ENCODE measurements at regions not wholly inside any gene's neighbourhood (a gene's known extent, or its start where the extent isn't known, plus 50 kb on each side); places are given as distances from the start of the nearest gene placed in this dataset.

- Histone ChIP-seq H3K27me3 (replicated peaks; ENCODE audit: insufficient read depth) (no peaks in the 10 kb centered on the region), H2AFZ (no peak overlapping the region), H4K20me1 (ENCODE audit: insufficient read depth) (no peaks in the 10 kb centered on the region), H3K4me1 (ENCODE audit: insufficient read depth) (no peaks in the 10 kb centered on the region), H3K9me3 (ENCODE audit: low read depth) (no peaks in the 10 kb centered on the region), H3K9me2 (ENCODE audit: insufficient read depth) (no peaks in the 10 kb centered on the region), H3K27ac (no peak overlapping the region), H3K9ac (no peak overlapping the region), H3K36me3 (ENCODE audit: low read depth) (no peaks in the 10 kb centered on the region), H3K4me3 (no peak overlapping the region), H3K79me2 (ENCODE audit: insufficient read depth) (no peaks in the 10 kb centered on the region), H3K4me2 (ENCODE audit: unreplicated experiment) (no peak overlapping the region), H3F3A (ENCODE audit: insufficient read depth) (no peaks in the 10 kb centered on the region)
- no peak for DNase-seq
- no peak for TF ChIP-seq EZH2phosphoT487 (IDR thresholded peaks at IDR 0.05; ENCODE audit: insufficient read depth, low read depth)
- no peak for TF ChIP-seq EZH2 (IDR thresholded peaks at IDR 0.05; ENCODE audit: insufficient read depth, poor library complexity, severe bottlenecking)
- in situ Hi-C loops (cut with MboI): no loop called here
Observed at GRCh38 chr2:167708998-167709397, 538.4 kb downstream of the STK39 start.

GRCh38 chr2:167706800-167707199 is 540.6 kb downstream of the STK39 start:
- Histone ChIP-seq H3K4me3 (no peak overlapping the region), H3K9ac (no peak overlapping the region), H3K9me2 (ENCODE audit: insufficient read depth) (no peaks in the 10 kb centered on the region), H3K79me2 (ENCODE audit: insufficient read depth) (no peaks in the 10 kb centered on the region), H3K27me3 (replicated peaks; ENCODE audit: insufficient read depth) (no peaks in the 10 kb centered on the region), H3K36me3 (ENCODE audit: low read depth) (no peaks in the 10 kb centered on the region), H3K4me2 (ENCODE audit: unreplicated experiment) (no peak overlapping the region), H4K20me1 (ENCODE audit: insufficient read depth) (no peaks in the 10 kb centered on the region), H3K27ac (no peak overlapping the region), H3K4me1 (ENCODE audit: insufficient read depth) (no peaks in the 10 kb centered on the region), H3K9me3 (ENCODE audit: low read depth) (no peaks in the 10 kb centered on the region), H2AFZ (no peak overlapping the region), H3F3A (ENCODE audit: insufficient read depth) (no peaks in the 10 kb centered on the region)
- TF ChIP-seq EZH2 (IDR thresholded peaks at IDR 0.05; ENCODE audit: insufficient read depth, poor library complexity, severe bottlenecking) (no peak), EZH2phosphoT487 (IDR thresholded peaks at IDR 0.05; ENCODE audit: insufficient read depth, low read depth) (no peak)
- in situ Hi-C loops (cut with MboI): no loop called here
- WGBS, 2 experiments (ENCODE audit: low coverage in 1 of 2, low lambda C conversion rate in 2 of 2, missing lambda C conversion rate in 2 of 2): 0 to 2% methylated on average over 2 of the region's 2 CpGs
- DNase-seq: no peak

- no peak overlapping the region for H3K9ac ChIP-seq
- H3K27me3 ChIP-seq (replicated peaks; ENCODE audit: insufficient read depth): no peaks in the 10 kb centered on the region
- no peaks in the 10 kb centered on the region for H3K36me3 ChIP-seq (ENCODE audit: low read depth)
- H3K9me3 ChIP-seq (ENCODE audit: low read depth): no peaks in the 10 kb centered on the region
- H3K27ac ChIP-seq: no peak overlapping the region
- no peak overlapping the region for H3K4me3 ChIP-seq
- 58 to 62% methylated on average over 3 of the region's 3 CpGs for WGBS, 2 experiments (ENCODE audit: low coverage in 1 of 2, low lambda C conversion rate in 2 of 2, missing lambda C conversion rate in 2 of 2)
- no peaks in the 10 kb centered on the region for H3K9me2 ChIP-seq (ENCODE audit: insufficient read depth)
- H3K4me2 ChIP-seq (ENCODE audit: unreplicated experiment): no peak overlapping the region
- DNase-seq: no peak
- H3F3A ChIP-seq (ENCODE audit: insufficient read depth): no peaks in the 10 kb centered on the region
- in situ Hi-C loops (cut with MboI): no loop called here
- H3K79me2 ChIP-seq (ENCODE audit: insufficient read depth): no peaks in the 10 kb centered on the region
- TF ChIP-seq EZH2phosphoT487 (IDR thresholded peaks at IDR 0.05; ENCODE audit: insufficient read depth, low read depth): no peak
- TF ChIP-seq EZH2 (IDR thresholded peaks at IDR 0.05; ENCODE audit: insufficient read depth, poor library complexity, severe bottlenecking): no peak
- no peaks in the 10 kb centered on the region for H4K20me1 ChIP-seq (ENCODE audit: insufficient read depth)
- H3K4me1 ChIP-seq (ENCODE audit: insufficient read depth): no peaks in the 10 kb centered on the region
- H2AFZ ChIP-seq: no peak overlapping the region
Observed at GRCh38 chr2:167703441-167703840, 544.0 kb downstream of the STK39 start.

- Histone ChIP-seq H3F3A (ENCODE audit: insufficient read depth) (no peaks in the 10 kb centered on the region), H2AFZ (no peak overlapping the region), H3K9ac (no peak overlapping the region), H3K4me2 (ENCODE audit: unreplicated experiment) (no peak overlapping the region), H3K9me3 (ENCODE audit: low read depth) (no peaks in the 10 kb centered on the region), H3K4me3 (no peak overlapping the region), H3K79me2 (ENCODE audit: insufficient read depth) (no peaks in the 10 kb centered on the region), H4K20me1 (ENCODE audit: insufficient read depth) (no peaks in the 10 kb centered on the region), H3K27ac (no peak overlapping the region), H3K4me1 (ENCODE audit: insufficient read depth) (no peaks in the 10 kb centered on the region), H3K36me3 (ENCODE audit: low read depth) (no peaks in the 10 kb centered on the region), H3K9me2 (ENCODE audit: insufficient read depth) (no peaks in the 10 kb centered on the region), H3K27me3 (replicated peaks; ENCODE audit: insufficient read depth) (no peaks in the 10 kb centered on the region)
- in situ Hi-C loops (cut with MboI): no loop called here
- TF ChIP-seq EZH2phosphoT487 (IDR thresholded peaks at IDR 0.05; ENCODE audit: insufficient read depth, low read depth): no peak
- 59 to 62% methylated on average over 1 of the region's 1 CpG for WGBS, 2 experiments (ENCODE audit: low coverage in 1 of 2, low lambda C conversion rate in 2 of 2, missing lambda C conversion rate in 2 of 2)
- DNase-seq: no peak
Observed at GRCh38 chr2:167702227-167702626, 545.2 kb downstream of the STK39 start.

GRCh38 chr2:167701651-167702050 is 545.7 kb downstream of the STK39 start:
- no peaks in the 10 kb centered on the region for H3K79me2 ChIP-seq (ENCODE audit: insufficient read depth)
- no peaks in the 10 kb centered on the region for H3K27me3 ChIP-seq (replicated peaks; ENCODE audit: insufficient read depth)
- H3K9me2 ChIP-seq (ENCODE audit: insufficient read depth): no peaks in the 10 kb centered on the region
- H3K4me1 ChIP-seq (ENCODE audit: insufficient read depth): no peaks in the 10 kb centered on the region
- H2AFZ ChIP-seq: no peak overlapping the region
- H3K36me3 ChIP-seq (ENCODE audit: low read depth): no peaks in the 10 kb centered on the region
- in situ Hi-C loops (cut with MboI): no loop called here
- H3F3A ChIP-seq (ENCODE audit: insufficient read depth): no peaks in the 10 kb centered on the region
- no peak overlapping the region for H3K27ac ChIP-seq
- H3K4me2 ChIP-seq (ENCODE audit: unreplicated experiment): no peak overlapping the region
- no peak for DNase-seq
- no peak overlapping the region for H3K4me3 ChIP-seq
- no peaks in the 10 kb centered on the region for H4K20me1 ChIP-seq (ENCODE audit: insufficient read depth)
- H3K9ac ChIP-seq: no peak overlapping the region
- no peaks in the 10 kb centered on the region for H3K9me3 ChIP-seq (ENCODE audit: low read depth)
- 12 to 19% methylated on average over 4 of the region's 4 CpGs for WGBS, 2 experiments (ENCODE audit: low coverage in 1 of 2, low lambda C conversion rate in 2 of 2, missing lambda C conversion rate in 2 of 2)
- TF ChIP-seq EZH2 (IDR thresholded peaks at IDR 0.05; ENCODE audit: insufficient read depth, poor library complexity, severe bottlenecking) (no peak), EZH2phosphoT487 (IDR thresholded peaks at IDR 0.05; ENCODE audit: insufficient read depth, low read depth) (no peak)

All from GM23248 (cell line).